ENCODE measurements at regions not wholly inside any gene's neighbourhood (a gene's known extent, or its start where the extent isn't known, plus 50 kb on each side); places are given as distances from the start of the nearest gene placed in this dataset.
A peak's percentile ranks its signal among the peaks of the same experiment; 100 is the strongest.

- peak; percentile 75 to 85 (median 82) for TF ChIP-seq CTCF (IDR thresholded peaks at IDR 0.05)
- no peak for TF ChIP-seq POLR2A (IDR thresholded peaks at IDR 0.05)
These were observed 571.9 kb upstream of the LCORL start for GRCh38 chr4:18593297-18594002.

Measured in adrenal gland (tissue), 5 donors.